SK-N-SH (cell line): ENCODE measurements at regions not wholly inside any gene's neighbourhood (a gene's known extent, or its start where the extent isn't known, plus 50 kb on each side); places are given as distances from the start of the nearest gene placed in this dataset.

Experiments used
- CTCF ChIP-seq: fragments of 200-600 bp; sonication (generic); IDR thresholded peaks from 2 replicates; pipeline ENCODE4 v1.6.1; 2017; ENCODE audit warnings: antibody characterized with exemption, mild to moderate bottlenecking, moderate library complexity
- ELF1 ChIP-seq: IDR thresholded peaks from 2 replicates; pipeline ENCODE4 v1.4.0; 2012
- FOSL2 ChIP-seq: IDR thresholded peaks from 2 replicates; pipeline ENCODE4 v1.4.0; 2012; ENCODE audit warnings: low read depth, mild to moderate bottlenecking, moderate library complexity, borderline replicate concordance
- GABPA ChIP-seq: IDR thresholded peaks from 2 replicates; pipeline ENCODE4 v1.4.0; 2012; ENCODE audit warnings: low read depth, mild to moderate bottlenecking
- GATA2 ChIP-seq: sonication (generic); formaldehyde crosslinking; IDR thresholded peaks from 2 replicates; pipeline ENCODE4 v1.5.0; 2020; ENCODE audit warnings: mild to moderate bottlenecking, missing genetic modification reagents
- JUND ChIP-seq: IDR thresholded peaks from 2 replicates; pipeline ENCODE4 v1.4.0; 2012
- MXI1 ChIP-seq: IDR thresholded peaks from 2 replicates; pipeline ENCODE4 v1.6.1; 2012; ENCODE audit warnings: mild to moderate bottlenecking, low read depth, low read length, improper control_type of control experiment
- RAD21 ChIP-seq: IDR thresholded peaks from 2 replicates; pipeline ENCODE4 v1.6.1; 2012; ENCODE audit warnings: mild to moderate bottlenecking, low read length
- REST ChIP-seq: IDR thresholded peaks from 2 replicates; pipeline ENCODE4 v1.6.1; 2012; ENCODE audit warnings: mild to moderate bottlenecking, low read depth, low read length, moderate library complexity
- TCF12 ChIP-seq: IDR thresholded peaks from 2 replicates; pipeline ENCODE4 v1.4.0; 2012
- USF2 ChIP-seq: fragments of 150-350 bp; IDR thresholded peaks from 2 replicates; pipeline ENCODE4 v1.6.1; 2017; ENCODE audit warnings: antibody characterized with exemption, low read length, low read depth, borderline replicate concordance
- TF ChIP-seq, protein P1 (sequence below): IDR thresholded peaks from 2 replicates; pipeline ENCODE4 v1.4.0; 2012; ENCODE audit warnings: low read depth, borderline replicate concordance
- TF ChIP-seq, protein P2 (sequence below): IDR thresholded peaks from 2 replicates; pipeline ENCODE4 v1.4.0; 2012; ENCODE audit warnings: low read depth, borderline replicate concordance

DNA sequence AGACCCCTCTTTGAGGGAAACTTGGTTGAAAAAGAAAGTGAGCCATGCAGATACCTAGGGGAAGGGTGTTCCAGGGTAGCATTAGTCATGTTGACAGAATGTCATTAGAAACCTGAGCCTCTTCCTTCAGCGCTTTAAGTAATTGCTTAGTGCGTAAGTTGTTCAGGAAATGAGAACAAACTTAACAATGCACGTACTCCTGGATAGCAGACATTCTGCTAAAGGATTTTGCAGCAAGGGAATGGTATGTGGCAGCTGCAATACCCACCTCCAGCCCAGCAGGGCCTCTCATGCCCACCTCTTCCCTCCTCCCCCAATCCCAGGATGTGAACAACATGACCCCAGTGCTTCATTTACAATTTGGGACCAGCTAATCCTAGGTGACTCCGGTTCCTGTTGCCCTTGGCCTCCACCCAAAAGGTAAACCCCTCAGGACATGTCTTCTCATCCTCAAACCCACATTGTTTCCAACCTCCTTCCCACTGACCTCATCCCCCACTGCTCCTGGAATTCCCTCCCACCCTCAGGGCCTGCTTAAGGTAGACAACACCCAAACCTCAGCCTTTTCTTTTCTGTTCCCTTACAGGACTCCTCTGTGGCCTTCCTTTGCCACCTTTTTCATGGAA is 98.0 kb upstream of the BCAR3 start (continued):
- TF ChIP-seq REST (peak; percentile 53; the same call in 1 of the 2 replicates), GATA2 (CRISPR knock-in tag) (no peak), FOSL2 (peak; percentile 74; the same call in 1 of the 2 replicates), JUND (peak; percentile 64), TCF12 (peak; percentile 87), ELF1 (no peak), CTCF (peak; percentile 11; the same call in 1 of the 2 replicates), GABPA (no peak), MXI1 (no peak), USF2 (no peak), RAD21 (no peak)
- TF ChIP-seq, protein P1, sequence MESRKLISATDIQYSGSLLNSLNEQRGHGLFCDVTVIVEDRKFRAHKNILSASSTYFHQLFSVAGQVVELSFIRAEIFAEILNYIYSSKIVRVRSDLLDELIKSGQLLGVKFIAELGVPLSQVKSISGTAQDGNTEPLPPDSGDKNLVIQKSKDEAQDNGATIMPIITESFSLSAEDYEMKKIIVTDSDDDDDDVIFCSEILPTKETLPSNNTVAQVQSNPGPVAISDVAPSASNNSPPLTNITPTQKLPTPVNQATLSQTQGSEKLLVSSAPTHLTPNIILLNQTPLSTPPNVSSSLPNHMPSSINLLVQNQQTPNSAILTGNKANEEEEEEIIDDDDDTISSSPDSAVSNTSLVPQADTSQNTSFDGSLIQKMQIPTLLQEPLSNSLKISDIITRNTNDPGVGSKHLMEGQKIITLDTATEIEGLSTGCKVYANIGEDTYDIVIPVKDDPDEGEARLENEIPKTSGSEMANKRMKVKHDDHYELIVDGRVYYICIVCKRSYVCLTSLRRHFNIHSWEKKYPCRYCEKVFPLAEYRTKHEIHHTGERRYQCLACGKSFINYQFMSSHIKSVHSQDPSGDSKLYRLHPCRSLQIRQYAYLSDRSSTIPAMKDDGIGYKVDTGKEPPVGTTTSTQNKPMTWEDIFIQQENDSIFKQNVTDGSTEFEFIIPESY: 0 out of 2 replicates have a peak, but pooled peaks have one; percentile 25
- TF ChIP-seq, protein P2, sequence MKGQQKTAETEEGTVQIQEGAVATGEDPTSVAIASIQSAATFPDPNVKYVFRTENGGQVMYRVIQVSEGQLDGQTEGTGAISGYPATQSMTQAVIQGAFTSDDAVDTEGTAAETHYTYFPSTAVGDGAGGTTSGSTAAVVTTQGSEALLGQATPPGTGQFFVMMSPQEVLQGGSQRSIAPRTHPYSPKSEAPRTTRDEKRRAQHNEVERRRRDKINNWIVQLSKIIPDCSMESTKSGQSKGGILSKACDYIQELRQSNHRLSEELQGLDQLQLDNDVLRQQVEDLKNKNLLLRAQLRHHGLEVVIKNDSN: 0 out of 2 replicates have a peak, but pooled peaks have one; percentile 11
